GDM1 (cell line): ENCODE measurements at regions not wholly inside any gene's neighbourhood (a gene's known extent, or its start where the extent isn't known, plus 50 kb on each side); places are given as distances from the start of the nearest gene placed in this dataset.

ENCODE experiments used
- DNase-seq: peaks from one replicate; lab custom pipeline; 2025; lab: John Stamatoyannopoulos, UW

DNA sequence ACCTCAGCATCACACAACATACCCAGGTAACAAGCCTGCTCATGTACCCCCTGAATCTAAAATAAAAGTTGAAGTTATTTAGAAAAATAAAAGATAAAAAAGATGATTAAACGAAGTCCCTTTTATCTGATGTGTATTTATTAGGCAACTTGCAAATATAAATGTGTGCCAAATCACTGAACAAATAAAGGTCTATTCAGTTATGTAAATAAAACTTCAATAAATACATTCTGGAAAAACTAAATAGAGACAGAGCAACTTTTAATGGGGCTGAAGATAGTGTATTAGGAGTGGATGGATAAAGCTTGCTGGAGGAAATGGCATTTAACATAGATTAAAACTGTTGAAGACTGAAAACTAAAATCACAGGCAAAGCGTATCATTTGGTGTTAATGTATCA, 678.0 kb upstream of the GRM7 start:
- no peak for DNase-seq

DNA sequence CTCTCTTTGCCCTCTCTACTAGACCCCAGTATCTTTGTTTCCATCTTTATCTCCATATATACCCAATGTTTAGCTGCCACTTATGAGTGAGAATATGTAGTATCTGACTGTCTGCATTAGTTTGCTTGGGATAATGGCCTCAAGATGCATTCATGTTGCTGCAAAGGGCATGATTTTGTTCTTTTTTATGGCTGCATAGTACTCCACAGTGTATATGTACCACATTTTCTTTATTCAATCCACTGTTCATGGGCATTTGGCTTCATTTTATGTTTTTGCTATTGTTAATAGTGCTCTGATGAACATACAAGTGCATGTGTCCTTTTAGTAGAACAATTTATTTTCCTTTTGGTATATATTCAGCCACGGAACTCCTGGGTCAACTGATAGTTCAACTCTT, 671.5 kb upstream of the GRM7 start:
- DNase-seq: no peak

DNA sequence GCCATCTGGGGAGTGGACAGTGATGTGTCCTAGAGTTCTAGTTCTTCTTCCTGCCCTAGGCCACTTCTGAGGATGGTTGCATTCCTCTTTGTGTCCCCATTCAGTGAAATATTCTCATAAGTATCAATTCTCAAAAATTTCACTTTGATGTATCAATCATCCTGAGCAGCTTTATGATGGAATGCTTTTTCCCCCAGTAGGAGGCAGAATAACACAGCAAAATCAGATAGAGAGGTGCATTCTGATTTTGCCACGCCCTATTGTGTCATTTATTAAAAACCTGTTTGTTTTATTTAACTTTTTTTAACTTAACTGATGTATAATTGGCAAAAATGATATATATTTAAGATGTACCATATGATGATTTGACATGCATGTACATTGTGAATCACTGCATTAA, 656.0 kb upstream of the GRM7 start:
- DNase-seq: no peak

DNA sequence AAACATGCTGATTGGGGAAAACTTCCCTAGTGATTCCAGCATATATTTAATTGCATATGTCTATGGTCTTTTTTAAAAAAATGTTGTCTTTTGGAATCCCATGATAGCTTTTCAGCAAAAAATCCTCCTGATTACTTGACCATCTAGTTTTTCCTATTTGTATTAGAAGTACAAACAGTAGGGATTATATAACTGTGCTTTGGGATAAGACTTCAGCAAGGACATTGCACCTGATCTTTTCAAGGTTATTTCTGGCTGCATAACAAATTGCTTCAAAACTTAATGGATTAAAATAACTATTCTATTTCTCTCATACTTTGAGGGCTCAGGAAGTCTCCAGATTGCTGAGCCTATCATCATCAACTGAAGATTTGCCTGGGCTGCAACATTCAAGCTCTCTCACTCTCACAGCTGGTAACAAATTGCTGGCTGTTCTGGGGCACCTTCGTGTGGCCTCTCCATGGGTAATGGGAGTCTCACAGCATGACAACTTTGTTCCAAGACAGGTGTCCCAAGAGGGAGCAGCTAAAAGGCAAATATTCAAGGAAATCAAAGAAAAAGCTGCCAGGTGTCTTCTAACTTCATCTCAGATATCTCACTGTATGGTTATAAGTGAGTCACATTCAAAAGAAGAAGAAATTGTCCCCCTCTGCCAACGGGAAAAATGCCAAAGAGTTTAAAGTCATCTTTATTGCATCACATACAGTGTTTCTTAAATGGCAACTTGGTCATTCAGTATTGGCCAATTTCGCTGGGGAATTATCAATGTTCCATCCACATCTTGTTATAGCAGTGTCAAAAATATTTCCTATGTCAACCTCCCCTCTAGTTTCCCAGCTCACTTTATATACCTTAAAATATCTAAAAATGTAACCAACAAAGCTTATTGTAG, 644.5 kb upstream of the GRM7 start:
- DNase-seq: no peak

DNA sequence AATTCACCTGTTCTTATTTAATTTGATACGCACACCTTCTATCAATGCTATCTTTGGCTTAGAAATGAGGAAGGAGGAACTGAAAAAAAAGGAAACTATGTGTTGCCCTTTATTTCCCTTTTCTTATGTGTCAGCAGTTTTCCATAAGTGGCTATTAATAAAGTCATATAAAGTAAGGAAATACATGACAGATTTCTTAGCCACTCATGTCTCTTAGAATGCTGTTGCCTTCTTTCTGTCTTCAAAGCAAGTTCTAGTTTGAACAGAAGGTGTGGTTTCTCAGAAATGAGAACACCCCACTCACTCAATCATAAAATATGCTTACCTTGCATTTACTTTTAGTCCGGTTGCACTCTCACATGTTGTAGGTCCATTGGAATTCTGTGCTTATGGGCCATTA, 640.5 kb upstream of the GRM7 start:
- DNase-seq: peak; percentile 13

DNA sequence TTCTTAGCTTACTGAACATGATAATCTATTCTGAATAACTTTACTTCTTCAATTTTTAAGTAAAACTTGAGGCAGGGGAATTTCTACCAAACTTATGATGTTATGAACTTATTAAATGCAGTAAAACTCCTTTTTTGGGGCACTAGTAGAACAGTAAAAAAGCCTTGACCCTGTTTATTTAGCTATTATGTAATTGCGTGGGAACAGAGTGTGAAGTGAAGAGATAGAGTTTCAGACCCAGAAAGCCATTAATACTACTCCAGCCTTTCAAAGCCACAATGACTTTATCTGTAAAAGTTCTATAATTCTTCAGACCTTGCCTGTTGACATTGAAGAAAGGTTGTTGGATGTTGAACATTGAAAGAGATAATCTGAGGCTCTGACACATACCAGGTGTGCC, 638.8 kb upstream of the GRM7 start:
- DNase-seq: no peak

DNA sequence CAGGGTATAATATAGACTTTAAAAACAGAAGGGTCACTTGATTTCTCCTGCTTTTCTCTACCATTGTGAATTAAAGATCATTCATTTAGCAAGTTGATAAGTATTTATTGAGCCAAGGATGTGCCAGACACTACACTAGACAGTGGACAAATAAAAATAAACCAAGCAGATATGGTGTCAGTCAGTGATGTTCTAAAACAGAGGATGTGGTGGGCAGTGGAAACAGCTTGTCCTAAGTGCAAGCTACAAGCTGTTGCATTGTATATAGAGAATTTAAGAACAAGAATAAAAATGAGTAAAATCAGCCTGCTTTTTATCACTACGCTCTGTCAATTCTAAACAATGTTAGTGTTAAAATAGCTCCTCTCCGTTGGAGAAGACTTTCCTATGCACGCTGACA, 637.3 kb upstream of the GRM7 start:
- no peak for DNase-seq

DNA sequence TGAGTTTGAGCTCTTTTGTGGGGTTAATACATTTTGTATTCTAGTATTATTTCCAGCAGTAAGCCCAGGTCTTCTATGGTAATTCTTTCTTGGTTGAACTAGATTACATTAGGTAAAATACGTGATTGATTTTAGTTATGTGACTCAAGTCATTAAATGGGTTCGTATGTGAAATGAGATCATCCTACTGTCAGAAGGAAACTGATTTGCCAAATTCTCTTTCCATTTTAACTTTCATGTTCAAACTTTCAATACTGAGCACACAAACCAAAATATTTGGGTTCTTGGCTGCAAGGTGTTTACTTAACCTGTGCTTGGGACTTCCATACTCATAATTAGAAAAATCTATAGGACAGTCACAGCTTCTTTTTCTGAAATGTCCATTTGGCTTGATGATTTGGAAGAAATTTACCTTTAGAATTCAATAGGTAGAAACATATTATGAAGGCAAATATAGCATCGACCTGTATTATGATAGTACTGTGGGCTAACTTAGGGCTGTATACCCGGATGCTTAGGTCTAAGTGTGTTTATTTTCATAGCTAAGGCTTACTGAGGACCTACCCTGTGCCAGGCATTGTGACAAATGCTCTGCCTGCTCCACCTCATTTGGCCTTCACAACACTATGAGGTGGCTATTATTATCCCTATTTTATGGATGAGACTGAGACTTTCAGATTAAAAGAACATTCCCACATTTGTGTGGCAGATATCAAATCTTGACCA, 631.8 kb upstream of the GRM7 start:
- no peak for DNase-seq

DNA sequence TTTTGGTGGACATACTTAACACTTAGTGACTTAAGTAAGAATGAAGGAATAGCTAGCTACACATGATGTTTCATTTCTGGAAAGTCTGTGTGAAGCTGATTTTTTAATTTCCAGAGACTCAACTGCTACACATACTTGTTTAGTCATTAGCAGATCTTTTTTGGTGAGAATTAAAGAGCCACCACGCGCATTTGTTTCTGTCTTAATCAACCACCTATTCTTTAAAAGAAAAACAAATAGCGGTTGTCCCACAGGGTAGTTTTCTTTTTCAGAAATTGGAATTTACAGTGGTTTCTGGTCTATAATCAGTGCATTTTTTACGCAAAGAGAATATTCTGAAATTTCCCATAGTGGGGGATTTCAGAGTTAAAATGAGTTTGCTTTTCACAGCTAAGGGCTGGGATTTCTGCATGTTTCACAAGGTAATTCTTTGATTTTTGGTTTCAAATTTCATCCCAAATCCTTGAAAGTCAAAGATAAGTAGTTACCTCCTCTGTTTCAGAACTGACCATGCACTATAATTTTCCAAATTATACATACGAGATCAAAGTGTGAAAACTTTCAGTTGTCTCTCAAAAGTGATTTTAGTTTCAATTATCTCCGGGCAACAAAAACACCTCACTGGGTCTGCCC, 631.0 kb upstream of the GRM7 start:
- DNase-seq: no peak

DNA sequence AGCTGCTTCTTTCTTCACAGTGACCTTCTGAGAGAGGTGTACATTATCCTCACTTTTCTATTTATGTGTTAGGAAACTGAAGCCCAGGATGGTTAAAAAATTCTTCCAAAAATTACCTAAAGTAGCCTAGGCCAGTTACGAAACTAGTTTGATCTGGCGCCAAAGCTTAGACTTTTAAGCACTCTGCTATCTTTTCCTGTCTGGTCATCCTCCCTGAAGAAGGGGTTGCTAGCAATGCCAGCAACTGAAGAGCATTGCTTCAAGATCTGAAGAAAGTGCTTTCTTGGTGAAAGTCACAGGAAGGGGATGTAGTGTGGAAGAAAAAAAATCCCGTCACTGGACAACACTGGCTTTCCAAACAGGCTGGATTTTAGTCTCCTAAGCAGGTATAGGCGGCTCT, 618.8 kb upstream of the GRM7 start:
- no peak for DNase-seq

DNA sequence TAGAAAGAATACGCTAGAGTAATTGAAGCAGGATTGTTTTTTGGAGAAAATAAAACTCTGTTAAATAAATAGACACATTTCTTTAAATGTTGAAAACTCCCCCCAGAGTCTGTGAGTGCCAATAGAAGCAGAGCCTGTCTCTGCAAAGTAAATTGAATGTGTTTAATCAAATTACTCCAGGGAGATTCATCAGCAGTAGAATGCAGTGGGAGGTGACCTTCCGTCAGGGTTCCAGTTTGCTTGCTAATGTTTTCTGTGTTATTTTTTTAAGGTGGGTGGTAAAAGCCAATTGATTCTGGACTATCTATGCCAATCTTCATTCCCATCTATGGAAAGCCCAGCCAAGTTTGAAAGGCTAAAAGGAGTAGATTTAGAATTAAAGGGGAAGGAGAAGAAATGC, 612.4 kb upstream of the GRM7 start:
- DNase-seq: no peak

DNA sequence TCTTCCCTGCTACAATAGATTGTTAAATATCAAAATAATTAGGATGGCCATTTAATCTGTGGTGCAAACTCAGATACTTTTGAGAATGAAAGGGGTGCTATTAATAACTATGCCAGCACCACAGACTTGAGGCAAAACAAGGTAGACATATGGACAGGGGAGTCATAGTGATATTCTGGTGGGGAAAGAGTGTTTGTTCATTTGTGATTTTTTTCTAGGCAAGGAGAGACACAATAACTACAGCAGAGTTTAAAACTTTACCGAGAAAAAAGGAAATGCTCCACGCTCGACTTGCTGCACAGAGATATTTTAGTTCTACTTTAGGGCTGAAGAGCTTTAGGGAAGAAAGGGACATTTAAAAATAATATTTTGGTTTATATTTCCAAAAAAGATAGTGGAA, 611.2 kb upstream of the GRM7 start:
- DNase-seq: no peak

DNA sequence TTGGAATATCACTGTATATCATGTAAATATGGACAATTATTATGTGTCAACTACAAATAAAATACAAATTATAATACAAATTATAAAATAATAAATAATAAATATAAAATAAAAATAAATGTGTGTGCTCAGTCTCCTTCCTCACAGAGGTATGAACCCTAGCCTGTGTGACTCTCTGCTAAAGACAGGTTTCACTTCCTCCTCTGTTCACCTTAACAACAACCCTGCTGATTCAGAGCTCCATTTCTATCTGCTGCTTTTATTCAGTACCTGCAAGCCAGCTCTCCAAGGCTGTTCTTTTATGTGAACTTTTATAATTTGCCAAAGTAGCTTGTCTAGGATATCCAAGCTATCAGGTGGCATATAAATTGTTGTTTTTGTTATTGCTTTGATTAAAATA, 610.7 kb upstream of the GRM7 start:
- no peak for DNase-seq

DNA sequence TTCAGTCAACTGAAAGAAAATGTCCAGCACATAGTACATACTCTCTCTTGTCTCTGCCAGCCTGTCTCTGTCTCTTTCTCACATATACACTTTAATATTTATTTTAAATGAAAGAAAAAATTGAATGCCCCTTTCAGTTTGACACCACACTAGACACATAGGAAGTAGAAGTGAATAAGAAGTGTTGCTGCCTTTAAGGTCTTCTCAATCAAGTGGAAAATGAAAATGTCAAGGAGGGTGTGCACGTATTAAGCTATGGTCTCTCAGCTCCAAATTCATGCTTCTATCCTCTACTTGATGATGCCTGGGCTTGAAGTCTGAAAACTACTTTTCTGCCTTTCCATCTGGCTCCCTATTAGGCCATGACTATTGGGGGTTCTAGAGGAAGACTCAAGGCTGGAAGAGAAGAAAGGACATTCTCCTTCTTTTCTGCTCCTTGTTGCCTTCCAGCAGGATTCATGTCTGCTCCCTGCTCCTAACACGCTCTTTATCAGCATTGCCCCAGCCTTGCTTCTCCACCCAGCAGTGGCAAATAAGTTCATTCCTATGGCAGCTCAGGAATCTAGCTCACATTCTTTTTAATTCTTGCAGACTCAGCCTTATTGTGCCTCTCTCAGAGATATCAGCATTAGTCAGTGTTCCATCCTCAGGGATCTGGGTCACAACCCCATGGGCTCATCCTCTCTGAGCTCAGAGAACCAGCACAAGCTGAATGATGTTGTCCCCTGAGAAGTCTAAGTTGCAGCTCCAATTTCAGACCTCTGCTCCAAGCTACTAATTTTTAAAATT, 609.1 kb upstream of the GRM7 start:
- DNase-seq: no peak

DNA sequence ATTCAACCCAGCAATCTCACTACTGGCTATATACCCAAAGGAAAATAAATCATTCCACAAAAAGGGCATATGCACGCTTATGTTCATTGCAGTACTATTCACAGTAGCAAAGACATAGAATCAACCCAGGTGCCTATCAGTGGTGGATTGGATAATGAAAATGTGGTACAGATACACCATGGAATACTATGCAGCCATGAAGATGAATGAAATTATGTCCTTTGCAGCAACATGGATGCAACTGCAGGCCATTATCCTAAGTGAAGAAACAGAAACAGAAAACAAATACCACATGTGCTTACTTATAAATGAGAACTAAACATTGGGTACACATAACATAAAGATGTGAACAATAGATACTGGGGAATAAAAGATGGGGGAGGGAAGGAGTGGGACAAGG, 606.4 kb upstream of the GRM7 start:
- DNase-seq: no peak

DNA sequence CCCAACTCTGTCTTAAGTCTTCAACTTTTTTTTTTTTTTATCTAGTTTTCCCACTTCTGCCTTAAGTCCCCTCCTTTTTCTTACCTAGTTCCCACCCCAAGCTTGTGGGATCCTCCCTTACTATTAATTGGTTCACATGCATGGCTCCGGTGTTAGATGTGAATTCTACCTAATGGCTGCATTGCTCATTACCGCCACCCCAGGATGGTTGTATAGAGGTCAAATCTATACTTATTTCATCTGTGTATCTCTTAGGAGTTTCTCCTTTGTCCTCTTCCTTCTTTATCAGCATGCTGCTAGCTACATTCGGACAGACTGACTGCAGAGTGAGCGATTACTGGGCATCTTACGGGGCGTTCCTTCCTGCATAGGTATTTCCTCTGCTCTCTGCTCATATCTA, 605.7 kb upstream of the GRM7 start:
- no peak for DNase-seq

DNA sequence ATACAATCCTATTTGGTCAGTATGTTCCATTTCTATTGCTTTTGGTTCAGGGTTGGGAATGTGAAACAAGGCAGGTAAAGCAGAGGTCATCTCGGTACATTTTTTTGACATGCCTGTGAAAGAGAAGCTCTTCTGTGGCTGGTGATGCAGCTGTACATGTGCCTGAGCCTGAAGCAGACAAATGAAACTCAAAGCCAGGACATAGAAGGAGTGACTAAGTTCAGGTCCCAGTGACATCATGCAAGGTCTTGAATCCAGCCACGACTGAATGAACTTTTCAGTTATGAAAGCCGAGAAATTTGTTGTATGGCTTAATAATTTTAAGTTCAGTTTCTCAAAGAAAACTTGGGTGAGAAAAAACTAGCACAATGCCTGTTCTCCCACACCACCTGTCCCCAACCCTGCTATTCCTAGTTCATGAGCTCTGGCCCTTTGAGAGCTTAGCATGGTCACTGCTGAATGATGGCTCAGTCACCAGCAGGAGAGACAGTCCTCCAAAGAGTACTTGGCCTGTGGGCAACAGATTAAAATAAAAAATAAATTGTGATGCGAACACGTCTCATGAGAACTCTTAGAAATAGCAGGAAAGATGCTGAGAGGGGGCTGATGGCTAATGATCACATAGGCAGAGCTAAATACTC, 600.2 kb upstream of the GRM7 start:
- DNase-seq: no peak

DNA sequence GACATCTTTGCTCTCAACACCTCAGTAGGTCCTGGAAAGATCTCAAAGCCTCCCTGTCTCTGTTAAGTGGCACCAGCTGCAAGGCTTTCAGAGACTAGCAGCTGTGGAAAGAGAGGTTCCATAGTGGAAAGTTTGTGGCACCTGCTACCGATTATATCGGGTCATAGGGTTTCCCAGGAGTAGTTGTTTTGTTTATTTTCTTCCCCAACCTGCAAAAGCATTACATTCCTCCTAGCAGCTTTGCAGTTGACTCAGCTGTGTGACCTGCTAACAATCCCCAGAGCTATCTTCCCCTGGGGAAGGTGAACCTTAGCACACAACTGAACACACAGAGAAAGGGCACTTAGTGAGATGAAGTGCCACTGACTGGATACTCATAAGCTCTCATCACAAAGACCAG, 598.9 kb upstream of the GRM7 start:
- no peak for DNase-seq

DNA sequence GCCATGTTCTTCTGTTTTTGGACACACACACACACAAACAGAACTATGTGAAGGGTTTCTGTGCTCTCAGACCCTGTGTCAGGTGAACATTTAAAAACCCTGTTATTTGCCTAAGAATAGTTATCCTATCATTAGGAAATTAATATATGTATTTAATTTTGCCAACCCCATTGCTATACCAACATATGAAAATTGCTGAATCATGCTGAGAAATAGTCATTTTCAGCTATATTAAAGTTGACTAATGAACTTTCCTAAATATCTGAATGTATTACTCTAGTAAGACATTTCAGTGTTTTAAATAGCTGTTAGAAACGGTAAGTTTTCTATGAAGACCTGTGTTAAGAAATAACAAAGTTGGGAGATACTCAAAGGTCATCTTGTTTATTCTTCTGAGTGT, 596.9 kb upstream of the GRM7 start:
- DNase-seq: no peak

DNA sequence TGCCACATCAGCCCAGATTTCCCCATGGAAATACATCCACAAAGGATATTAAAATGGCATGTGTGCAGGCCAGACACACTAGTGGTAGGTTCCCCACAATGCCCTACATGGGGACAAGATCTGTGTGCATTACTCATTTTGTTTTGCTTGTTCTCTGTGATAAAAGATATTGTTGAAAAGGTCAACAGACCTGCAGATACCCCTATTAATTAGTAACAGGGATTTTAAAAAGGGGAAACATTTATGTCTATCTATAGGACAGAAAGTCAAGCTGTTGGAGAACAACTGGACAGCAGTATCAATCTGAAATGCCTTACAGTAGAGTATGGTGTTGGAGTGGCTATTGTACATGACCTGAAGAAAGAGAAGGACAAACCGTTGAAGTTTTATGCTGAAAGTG, 596.0 kb upstream of the GRM7 start:
- DNase-seq: no peak

DNA sequence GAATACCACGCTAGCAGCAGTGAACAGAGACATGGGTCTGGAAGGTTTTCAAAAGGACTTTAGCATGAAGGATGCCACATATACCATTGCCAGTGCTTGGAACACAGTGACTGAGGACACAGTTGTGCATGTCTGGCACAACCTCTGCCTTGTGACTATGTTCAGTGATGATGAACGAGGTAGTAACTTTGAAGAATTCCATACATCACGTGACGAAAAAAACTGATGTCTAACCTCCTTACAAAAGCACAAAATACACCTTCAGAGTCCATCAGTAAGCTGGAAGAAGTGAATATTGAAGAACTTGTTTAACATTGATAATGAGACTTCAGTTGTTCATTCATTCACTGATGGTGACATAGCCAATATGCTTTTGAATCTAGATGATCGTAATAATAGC, 594.8 kb upstream of the GRM7 start:
- DNase-seq: no peak

DNA sequence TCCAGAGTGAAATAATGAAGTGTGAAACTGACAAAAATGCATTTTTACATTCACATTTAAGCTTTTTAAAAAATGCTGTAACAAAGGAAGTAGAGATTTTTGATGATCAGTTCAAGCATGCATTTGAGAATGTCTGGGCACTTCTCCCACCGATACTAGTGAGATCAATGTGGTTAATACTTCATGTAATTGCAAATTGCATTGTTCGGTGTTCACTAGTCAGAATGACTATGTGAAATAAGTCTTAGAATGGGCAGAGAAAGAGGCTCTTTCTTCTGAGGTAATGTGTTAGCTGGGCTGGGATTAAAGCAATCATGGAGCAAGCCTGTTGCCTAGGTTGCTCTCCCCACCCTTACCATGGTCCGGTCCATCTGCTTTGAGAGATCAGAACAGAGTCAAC, 587.0 kb upstream of the GRM7 start:
- DNase-seq: no peak
